H1 (cell line): ENCODE measurements at regions not wholly inside any gene's neighbourhood (a gene's known extent, or its start where the extent isn't known, plus 50 kb on each side); places are given as distances from the start of the nearest gene placed in this dataset.

Experiments used
- CTCF ChIA-PET: fragments of 300-600 bp; sonication (Branson Sonifier 250); formaldehyde crosslinking; loops from one replicate; lab custom pipeline; 2021; ENCODE audit not compliant: partially characterized antibody; lab: Charles Lee
- POLR2A ChIA-PET: fragments of 300-600 bp; sonication (Branson Sonifier 250); formaldehyde crosslinking; loops from one replicate; lab custom pipeline; 2021; ENCODE audit warnings: inconsistent platforms; ENCODE audit not compliant: partially characterized antibody; lab: Charles Lee
- DNase-seq, 2 experiments: peaks; one replicate each; pipeline versions ENCODE4 v3.0.0 to v3.0.0-alpha.2; 2010 to 2022; ENCODE audit warnings: low spot score in 2 of 2, low read depth in 1 of 2, mixed read lengths in 1 of 2
- FAIRE-seq: peaks from 2 replicates; lab custom pipeline; 2011; peaks lifted over from hg19 to GRCh38; lab: Jason Lieb, UNC
- H2AFZ ChIP-seq: 2 replicates; pipeline ENCODE4 v1.8.1; 2012; ENCODE audit warnings: low read length, inconsistent platforms
- H2AK5ac ChIP-seq: 2 replicates; pipeline ENCODE4 v1.6.1; 2013; ENCODE audit warnings: low read depth, low read length
- H2BK120ac ChIP-seq: replicated peaks from 2 replicates; pipeline ENCODE3; 2013; ENCODE audit warnings: low read depth, low read length, inconsistent platforms
- H2BK12ac ChIP-seq: 2 replicates; pipeline ENCODE4 v1.6.1; 2013; ENCODE audit warnings: low read depth, low read length
- H2BK15ac ChIP-seq: 2 replicates; pipeline ENCODE4 v1.6.1; 2013; ENCODE audit warnings: low read length
- H2BK20ac ChIP-seq: 2 replicates; pipeline ENCODE4 v1.6.1; 2013; ENCODE audit warnings: low read length
- H2BK5ac ChIP-seq: 2 replicates; pipeline ENCODE4 v1.6.1; 2013; ENCODE audit warnings: low read depth, low read length
- H3K14ac ChIP-seq: 2 replicates; pipeline ENCODE4 v1.6.1; 2013; ENCODE audit warnings: inconsistent platforms; ENCODE audit not compliant: insufficient read length
- H3K18ac ChIP-seq: 2 replicates; pipeline ENCODE4 v1.6.1; 2013; ENCODE audit warnings: low read length; ENCODE audit errors: extremely low read depth
- H3K23ac ChIP-seq: 2 replicates; pipeline ENCODE4 v1.6.1; 2013; ENCODE audit warnings: inconsistent platforms; ENCODE audit not compliant: insufficient read length
- H3K23me2 ChIP-seq: 2 replicates; pipeline ENCODE4 v1.6.1; 2013; ENCODE audit warnings: low read depth, low read length
- H3K27ac ChIP-seq: 2 replicates; pipeline ENCODE4 v1.6.1; 2011; ENCODE audit warnings: low read depth, low read length, inconsistent platforms
- H3K27me3 ChIP-seq, 4 experiments: replicated peaks in 1 of 4; 1 replicate in 1 of 4; 2 replicates in 3 of 4; pipeline versions ENCODE4 v1.6.1 to v1.8.1; 2011 to 2013; ENCODE audit warnings: low read length in 3 of 4, mild to moderate bottlenecking in 3 of 4, inconsistent platforms in 2 of 4, mixed read lengths in 2 of 4, moderate library complexity in 1 of 4; ENCODE audit not compliant: control insufficient read depth in 3 of 4, insufficient read depth in 3 of 4; ENCODE audit errors: extremely low read depth in 1 of 4
- H3K36me3 ChIP-seq, 4 experiments: 2 replicates each; pipeline versions ENCODE4 v1.6.1 to v1.8.1; 2011 to 2013; ENCODE audit warnings: mild to moderate bottlenecking in 4 of 4, low read length in 3 of 4, moderate library complexity in 2 of 4, control low read depth in 1 of 4, inconsistent platforms in 1 of 4; ENCODE audit not compliant: insufficient read depth in 4 of 4, control insufficient read depth in 2 of 4
- H3K4ac ChIP-seq: replicated peaks from 2 replicates; pipeline ENCODE3; 2013; ENCODE audit warnings: low read length, low read depth, mixed read lengths, inconsistent platforms; ENCODE audit not compliant: insufficient read length
- H3K4me1 ChIP-seq, 4 experiments: replicated peaks in 1 of 4; 1 replicate in 1 of 4; 2 replicates in 3 of 4; pipeline versions ENCODE4 v1.6.1 to v1.8.1; 2011 to 2013; ENCODE audit warnings: low read length in 3 of 4, inconsistent platforms in 2 of 4, mixed read lengths in 1 of 4; ENCODE audit not compliant: insufficient read depth in 4 of 4, control insufficient read depth in 3 of 4
- H3K4me2 ChIP-seq, 2 experiments: 2 replicates each; pipeline versions ENCODE4 v1.6.1 to v1.8.1; 2011 to 2013; ENCODE audit warnings: low read depth in 2 of 2, low read length in 2 of 2, control low read depth in 1 of 2, inconsistent platforms in 1 of 2, mild to moderate bottlenecking in 1 of 2; ENCODE audit not compliant: insufficient read depth in 1 of 2
- H3K4me3 ChIP-seq, 4 experiments: fragments of 200-600, 300-600 bp in 1 of 4; sonication (generic), shearing (Covaris generic), sonication (Bioruptor Twin) in 1 of 4; 2 replicates each; pipeline versions ENCODE4 v1.5.1 to v1.8.1; 2011 to 2016; ENCODE audit warnings: low read length in 4 of 4, low read depth in 3 of 4, control low read depth in 2 of 4, inconsistent platforms in 2 of 4, mild to moderate bottlenecking in 2 of 4, mixed read lengths in 1 of 4, moderate library complexity in 1 of 4; ENCODE audit not compliant: insufficient read depth in 2 of 4; ENCODE audit errors: extremely low read depth in 1 of 4
- H3K56ac ChIP-seq: replicated peaks from 2 replicates; pipeline ENCODE3; 2013; ENCODE audit warnings: low read depth, mild to moderate bottlenecking, mixed read lengths, low read length, inconsistent platforms; ENCODE audit not compliant: insufficient read length
- H3K79me1 ChIP-seq: 2 replicates; pipeline ENCODE4 v1.6.1; 2013; ENCODE audit warnings: low read depth, low read length, control low read depth
- H3K79me2 ChIP-seq, 2 experiments: 2 replicates each; pipeline versions ENCODE4 v1.6.1 to v1.8.1; 2012 to 2013; ENCODE audit warnings: low read length in 2 of 2, mild to moderate bottlenecking in 2 of 2, inconsistent platforms in 1 of 2; ENCODE audit not compliant: insufficient read depth in 2 of 2, control insufficient read depth in 1 of 2
- H3K9ac ChIP-seq, 4 experiments: replicated peaks in 1 of 4; 1 replicate in 1 of 4; 2 replicates in 3 of 4; pipeline versions ENCODE4 v1.6.1 to v1.8.1; 2011 to 2013; ENCODE audit warnings: low read depth in 3 of 4, low read length in 3 of 4, control low read depth in 2 of 4, mild to moderate bottlenecking in 2 of 4, moderate library complexity in 2 of 4, inconsistent platforms in 1 of 4; ENCODE audit errors: extremely low read depth in 1 of 4
- H3K9me3 ChIP-seq, 2 experiments: 2 replicates each; pipeline versions ENCODE4 v1.6.1 to v1.8.1; 2012 to 2013; ENCODE audit warnings: mild to moderate bottlenecking in 2 of 2, moderate library complexity in 2 of 2, control low read depth in 1 of 2, inconsistent platforms in 1 of 2, low read depth in 1 of 2, low read length in 1 of 2, mixed read lengths in 1 of 2; ENCODE audit not compliant: insufficient read depth in 2 of 2
- H4K20me1 ChIP-seq, 2 experiments: replicated peaks in 1 of 2; 2 replicates each; pipeline versions ENCODE3 to v1.8.1; 2011 to 2013; ENCODE audit warnings: inconsistent platforms in 2 of 2, low read length in 2 of 2, mild to moderate bottlenecking in 1 of 2; ENCODE audit not compliant: insufficient read depth in 2 of 2, control insufficient read depth in 1 of 2
- H4K5ac ChIP-seq: 2 replicates; pipeline ENCODE4 v1.6.1; 2013; ENCODE audit warnings: low read length, low read depth, mixed read lengths, inconsistent platforms; ENCODE audit not compliant: insufficient read length
- H4K8ac ChIP-seq: 2 replicates; pipeline ENCODE4 v1.8.0; 2013; ENCODE audit warnings: mild to moderate bottlenecking, moderate library complexity, low read length, inconsistent platforms; ENCODE audit not compliant: insufficient read depth; ENCODE audit errors: extremely low read depth
- H4K91ac ChIP-seq: replicated peaks from 2 replicates; pipeline ENCODE3; 2013; ENCODE audit warnings: low read length, mixed read lengths, inconsistent platforms; ENCODE audit not compliant: insufficient read length
- BACH1 ChIP-seq: IDR thresholded peaks from 2 replicates; pipeline ENCODE4 v1.6.1; 2012; ENCODE audit warnings: low read length, improper control_type of control experiment
- BRCA1 ChIP-seq: IDR thresholded peaks from 2 replicates; pipeline ENCODE4 v1.6.1; 2012; ENCODE audit warnings: low read depth, low read length, improper control_type of control experiment
- EGR1 ChIP-seq: IDR thresholded peaks from 2 replicates; pipeline ENCODE4 v1.6.1; 2011; ENCODE audit warnings: low read depth, low read length, borderline replicate concordance
- FOSL1 ChIP-seq: IDR thresholded peaks from 2 replicates; pipeline ENCODE4 v1.6.1; 2011; ENCODE audit warnings: mild to moderate bottlenecking, low read depth, low read length, moderate library complexity; ENCODE audit not compliant: insufficient read depth
- POLR2A ChIP-seq, 2 experiments: IDR thresholded peaks; 1 replicate in 1 of 2; 2 replicates in 1 of 2; pipeline ENCODE4 v1.6.1; 2011; ENCODE audit warnings: low read depth in 2 of 2, low read length in 2 of 2, mild to moderate bottlenecking in 2 of 2; ENCODE audit errors: control extremely low read depth in 1 of 2
- RAD21 ChIP-seq, 2 experiments: IDR thresholded peaks in 1 of 2; conservative IDR thresholded peaks in 1 of 2; 2 replicates each; pipeline ENCODE4 v1.6.1; 2011; ENCODE audit warnings: low read depth in 2 of 2, low read length in 2 of 2, improper control_type of control experiment in 1 of 2, inconsistent platforms in 1 of 2, mild to moderate bottlenecking in 1 of 2, moderate library complexity in 1 of 2
- SAP30 ChIP-seq: fragments of 300-600 bp; sonication (generic); IDR thresholded peaks from 2 replicates; pipeline ENCODE4 v1.7.1; 2012; ENCODE audit warnings: low read length, moderate library complexity, mild to moderate bottlenecking, inconsistent platforms; ENCODE audit not compliant: insufficient read depth, insufficient replicate concordance
- SIN3A ChIP-seq, 2 experiments: IDR thresholded peaks in 1 of 2; conservative IDR thresholded peaks in 1 of 2; 2 replicates each; pipeline ENCODE4 v1.6.1; 2011 to 2012; ENCODE audit warnings: low read length in 2 of 2, improper control_type of control experiment in 1 of 2, low read depth in 1 of 2, mild to moderate bottlenecking in 1 of 2
- TAF1 ChIP-seq: IDR thresholded peaks from 2 replicates; pipeline ENCODE4 v1.6.1; 2011; ENCODE audit warnings: mild to moderate bottlenecking, low read depth, low read length
- TAF7 ChIP-seq: optimal IDR thresholded peaks from 2 replicates; pipeline ENCODE3; 2011; ENCODE audit warnings: low read depth, mild to moderate bottlenecking, inconsistent platforms, low read length, moderate library complexity, borderline replicate concordance
- WGBS, 2 experiments: shearing (Covaris generic) in 1 of 2; methylation state at CpG; one replicate each; pipeline versions ENCODE4 v1.1.6 to v1.1.7; 2013 to 2015; ENCODE audit warnings: low lambda C conversion rate in 2 of 2, mixed read lengths in 2 of 2, inconsistent platforms in 1 of 2, low coverage in 1 of 2, missing lambda C conversion rate in 1 of 2; ENCODE audit not compliant: insufficient replicate concordance in 2 of 2, insufficient coverage in 1 of 2, insufficient read length in 1 of 2; ENCODE audit errors: extremely low coverage in 1 of 2, missing lambda C conversion rate in 1 of 2; 5-methylcytosine and 5-hydroxymethylcytosine counted together
- TF ChIP-seq, protein P1 (sequence below): IDR thresholded peaks from 2 replicates; pipeline ENCODE4 v1.6.1; 2011; ENCODE audit warnings: low read depth, mild to moderate bottlenecking, low read length; ENCODE audit not compliant: insufficient read depth

DNA sequence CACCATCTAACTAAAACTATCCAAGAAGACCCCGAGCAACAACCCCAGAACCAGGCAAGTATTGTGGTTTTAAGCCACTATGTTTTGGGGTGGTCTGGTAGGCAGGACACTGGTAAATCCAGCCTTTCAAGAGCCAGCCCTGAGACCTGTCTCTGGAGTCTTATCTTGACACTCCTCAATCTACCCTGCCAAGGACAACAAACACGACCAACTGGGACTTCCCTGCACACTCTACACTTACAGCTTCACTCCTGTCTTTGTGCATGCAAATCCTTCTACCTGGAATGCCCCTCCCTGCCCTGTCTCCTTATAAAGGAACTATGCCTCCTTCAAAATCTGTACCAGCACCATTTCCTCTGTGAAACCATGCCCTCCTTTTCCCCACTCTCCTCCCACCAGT, 107.3 kb downstream of the RPL27A start:
- H3K4me2 ChIP-seq = no peak overlapping the region
- H3K4ac ChIP-seq = no peak overlapping the region
- H3K4me3 ChIP-seq = no peak overlapping the region
- H4K91ac ChIP-seq = no peak overlapping the region
- no peak overlapping the region for H2BK15ac ChIP-seq
- WGBS, 2 experiments = 59% methylated on average over 2 of the region's 2 CpGs; no CpG with 5 or more reads in 1 of the 2 experiments
- H3K23me2 ChIP-seq = no peaks in the 10 kb centered on the region
- no peak overlapping the region for H2AK5ac ChIP-seq
- H2AFZ ChIP-seq = no peak overlapping the region
- no peak overlapping the region for H2BK120ac ChIP-seq
- H4K5ac ChIP-seq = no peak overlapping the region
- no peak for TF ChIP-seq TAF7
- TF ChIP-seq SIN3A (conservative IDR thresholded peaks at IDR 0.05 in 1 of 2, IDR thresholded peaks at IDR 0.05 in 1 of 2; ENCODE audit: low read depth in 1 of 2, low read length in 2 of 2) = no peak
- TF ChIP-seq TAF1 = no peak
- TF ChIP-seq POLR2A (IDR thresholded peaks at IDR 0.05; ENCODE audit: control extremely low read depth in 1 of 2, low read depth in 2 of 2, low read length in 2 of 2) = no peak
- TF ChIP-seq, protein P1, sequence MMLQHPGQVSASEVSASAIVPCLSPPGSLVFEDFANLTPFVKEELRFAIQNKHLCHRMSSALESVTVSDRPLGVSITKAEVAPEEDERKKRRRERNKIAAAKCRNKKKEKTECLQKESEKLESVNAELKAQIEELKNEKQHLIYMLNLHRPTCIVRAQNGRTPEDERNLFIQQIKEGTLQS = no peak
- no peak for TF ChIP-seq BRCA1
- TF ChIP-seq EGR1 = no peak
- no peak for TF ChIP-seq FOSL1
- TF ChIP-seq RAD21 (IDR thresholded peaks at IDR 0.05 in 1 of 2, conservative IDR thresholded peaks at IDR 0.05 in 1 of 2; ENCODE audit: low read depth in 2 of 2, low read length in 2 of 2) = no peak
- no peak for TF ChIP-seq SAP30
- no peak for TF ChIP-seq BACH1
- POLR2A ChIA-PET = interaction anchor here (0.8 to 2.0 kb wide), 2 partner anchors 91 to 101 kb away, joined by 3 to 5 read pairs; no protein-coding TSS in a partner anchor
- H4K20me1 ChIP-seq = peaks cover 0 to 2% of the 10 kb centered on the region in 2 experiments
- no peaks in the 10 kb centered on the region for H3K9me3 ChIP-seq
- no peak overlapping the region for H3K9ac ChIP-seq
- H3K56ac ChIP-seq = no peak overlapping the region
- H3K23ac ChIP-seq = no peak overlapping the region
- H3K27ac ChIP-seq = no peak overlapping the region
- CTCF ChIA-PET = interaction anchor here (1.4 to 1.6 kb wide), 2 partner anchors 24 to 187 kb away, joined by 3 read pairs; no protein-coding TSS in a partner anchor
- H2BK12ac ChIP-seq = no peak overlapping the region
- DNase-seq (no peak), FAIRE-seq (no peak)
- H3K36me3 ChIP-seq = no peaks in the 10 kb centered on the region
- peaks cover 0 to 4% (median 2%) of the 10 kb centered on the region in 4 experiments; a peak in 4 of 7 replicates for H3K4me1 ChIP-seq
- no peak overlapping the region for H3K18ac ChIP-seq
- H2BK20ac ChIP-seq = 0 out of 2 replicates have a peak overlapping the region, but pooled peaks have one; percentile 26
- H3K79me1 ChIP-seq = peaks cover 3% of the 10 kb centered on the region; the same call in 1 of the 2 replicates
- no peaks in the 10 kb centered on the region for H3K79me2 ChIP-seq
- no peak overlapping the region for H4K8ac ChIP-seq
- H3K27me3 ChIP-seq = no peaks in the 10 kb centered on the region
- no peak overlapping the region for H2BK5ac ChIP-seq
- H3K14ac ChIP-seq = no peak overlapping the region
